ENCODE measurements at regions not wholly inside any gene's neighbourhood (a gene's known extent, or its start where the extent isn't known, plus 50 kb on each side); places are given as distances from the start of the nearest gene placed in this dataset.
A peak's percentile ranks its signal among the peaks of the same experiment; 100 is the strongest.

- ATAC-seq: no peak
Measured at GRCh38 chr6:170132561-170132991, 158.3 kb downstream of the DLL1 start.

GRCh38 chr6:170132011-170132521 is 158.8 kb downstream of the DLL1 start:
- no peak for ATAC-seq

DNA sequence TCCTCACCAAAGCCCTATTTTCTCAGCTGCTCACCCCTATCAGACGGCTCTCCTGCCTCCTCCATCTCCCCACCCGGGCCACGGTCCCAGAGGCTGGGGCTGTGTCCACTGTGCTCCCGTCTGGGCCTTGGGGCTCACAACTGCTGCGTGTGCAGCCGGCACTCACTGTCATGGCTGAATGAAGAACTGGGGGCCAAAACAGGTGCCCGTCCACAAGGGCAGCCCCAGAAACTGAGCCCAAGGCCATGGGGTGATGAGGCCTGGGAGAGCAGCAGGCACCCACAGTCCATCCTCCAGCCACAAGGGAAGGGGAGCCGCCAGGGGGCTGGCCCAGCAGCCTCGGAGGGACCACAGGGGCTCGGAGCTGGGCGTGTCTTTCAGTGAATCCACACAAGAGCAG is 159.5 kb downstream of the DLL1 start:
- ATAC-seq: no peak

DNA sequence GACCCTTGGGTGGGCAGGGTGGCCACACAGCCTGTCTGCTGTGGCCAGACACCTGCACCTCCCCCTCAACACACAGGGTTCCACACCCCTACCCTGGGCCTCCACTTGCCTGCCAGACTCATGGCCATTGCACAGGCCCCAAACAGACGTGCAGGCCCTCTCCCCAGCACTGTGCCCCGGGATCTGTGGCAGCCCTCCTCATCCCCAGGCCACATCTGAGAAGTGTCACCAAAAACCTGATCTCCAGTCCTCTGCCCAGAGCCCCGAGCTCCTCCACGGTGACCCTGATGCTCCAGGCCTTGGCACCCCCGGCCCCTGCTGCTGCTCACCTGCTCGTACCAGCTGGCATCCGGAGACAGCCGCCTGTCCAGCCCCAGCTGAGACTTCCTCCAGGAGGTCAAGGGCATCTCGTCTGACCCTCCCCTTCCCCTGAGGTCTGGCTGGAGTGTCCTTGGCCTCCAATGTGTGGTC is 160.1 kb downstream of the DLL1 start:
- no peak for ATAC-seq

- ATAC-seq: no peak
Measured at GRCh38 chr6:170130201-170130621, 160.7 kb downstream of the DLL1 start.

- peak; percentile 46 for ATAC-seq
Measured at GRCh38 chr6:170129691-170130171, 161.1 kb downstream of the DLL1 start.

- no peak for ATAC-seq
Measured at GRCh38 chr6:170128811-170129681, 161.8 kb downstream of the DLL1 start.

- ATAC-seq: no peak
Measured at GRCh38 chr6:170128346-170128745, 162.5 kb downstream of the DLL1 start.

GRCh38 chr6:170127151-170127550 is 163.7 kb downstream of the DLL1 start:
- no peak for ATAC-seq

- ATAC-seq: no peak
Measured at GRCh38 chr6:170125456-170126300, 165.2 kb downstream of the DLL1 start.

GRCh38 chr6:170124836-170125235 is 166.0 kb downstream of the DLL1 start:
- peak; percentile 61 for ATAC-seq

DNA sequence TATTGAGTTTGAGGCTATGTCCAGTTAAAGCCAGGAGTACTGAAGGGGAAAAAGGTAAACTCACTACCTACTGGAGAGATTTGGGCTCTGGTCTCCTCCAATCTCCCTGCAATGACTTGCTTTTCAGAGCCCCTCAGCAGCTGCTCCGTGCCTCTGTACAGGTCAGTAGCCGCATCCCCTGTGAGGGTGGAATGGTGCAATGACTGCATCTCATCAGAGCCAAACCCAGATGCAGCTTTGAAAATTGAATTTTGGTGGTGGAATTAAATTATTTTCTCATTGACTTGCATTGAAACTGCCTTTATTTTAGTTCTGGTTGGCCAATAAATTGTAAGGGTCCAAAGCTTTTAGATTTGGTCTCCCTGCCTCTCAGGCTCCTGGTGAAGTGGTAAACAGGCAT is 166.7 kb downstream of the DLL1 start:
- no peak for ATAC-seq

DNA sequence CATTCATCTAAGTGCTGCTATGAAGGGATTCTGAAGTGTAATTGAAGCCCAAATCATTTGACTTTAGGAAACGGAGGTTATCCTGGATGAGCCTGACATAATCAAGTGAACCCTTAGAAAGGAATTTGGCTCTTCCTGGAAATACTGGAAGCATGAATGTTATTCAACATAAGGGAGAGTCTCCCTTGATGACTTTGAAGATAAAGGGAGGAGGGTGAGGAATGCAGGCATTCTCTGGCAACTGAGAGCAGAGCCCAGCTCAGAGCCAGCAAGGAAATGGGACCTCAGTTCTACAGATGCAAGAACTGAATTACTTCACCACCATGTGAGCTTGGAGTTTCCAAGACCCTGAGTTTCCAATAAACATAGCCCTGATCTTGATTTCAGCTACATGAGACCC is 168.2 kb downstream of the DLL1 start:
- no peak for ATAC-seq

DNA sequence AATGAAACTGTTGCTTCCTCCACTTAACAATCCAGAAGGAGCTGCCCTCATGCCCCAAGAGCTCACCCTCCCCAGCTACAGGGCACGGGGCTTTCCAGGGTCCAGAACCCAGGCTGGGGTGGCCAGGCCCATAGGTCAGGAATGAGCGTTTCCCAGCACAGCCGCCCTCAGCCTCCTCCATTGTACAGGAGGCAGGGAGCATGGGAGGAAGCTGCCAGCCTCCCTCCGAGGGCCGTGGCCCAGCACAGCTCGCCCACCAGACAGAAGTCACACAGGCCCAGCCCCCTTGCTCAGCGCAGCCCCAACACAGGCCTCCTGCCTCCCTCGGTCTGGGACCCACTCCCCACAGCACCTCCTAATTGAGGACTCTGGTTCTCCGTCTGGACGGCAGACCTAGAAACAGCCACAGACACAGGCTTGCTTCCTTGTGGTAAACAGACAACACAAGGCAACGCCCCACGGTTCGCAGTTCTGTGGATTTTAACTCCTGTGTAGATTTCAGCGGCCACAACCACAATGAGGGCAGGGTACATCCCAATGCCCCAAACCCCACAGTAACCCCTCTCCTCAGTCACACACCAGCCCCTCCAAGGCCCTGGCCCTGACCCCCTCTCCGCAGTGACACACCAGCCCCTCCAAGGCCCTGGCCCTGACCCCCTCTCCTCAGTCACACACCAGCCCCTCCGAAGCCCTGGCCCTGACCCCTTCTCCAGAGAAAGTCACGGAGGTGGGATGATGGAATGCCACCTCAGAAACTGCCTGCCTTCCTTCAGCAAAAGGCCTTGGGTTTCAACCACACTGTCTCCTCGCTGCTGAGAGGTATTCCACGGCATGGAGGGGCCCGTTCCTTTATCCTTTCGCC is 173.5 kb downstream of the DLL1 start:
- no peak for ATAC-seq

GRCh38 chr6:170116636-170117035 is 174.2 kb downstream of the DLL1 start:
- no peak for ATAC-seq

GRCh38 chr6:170114956-170115855 is 175.7 kb downstream of the DLL1 start:
- no peak for ATAC-seq

DNA sequence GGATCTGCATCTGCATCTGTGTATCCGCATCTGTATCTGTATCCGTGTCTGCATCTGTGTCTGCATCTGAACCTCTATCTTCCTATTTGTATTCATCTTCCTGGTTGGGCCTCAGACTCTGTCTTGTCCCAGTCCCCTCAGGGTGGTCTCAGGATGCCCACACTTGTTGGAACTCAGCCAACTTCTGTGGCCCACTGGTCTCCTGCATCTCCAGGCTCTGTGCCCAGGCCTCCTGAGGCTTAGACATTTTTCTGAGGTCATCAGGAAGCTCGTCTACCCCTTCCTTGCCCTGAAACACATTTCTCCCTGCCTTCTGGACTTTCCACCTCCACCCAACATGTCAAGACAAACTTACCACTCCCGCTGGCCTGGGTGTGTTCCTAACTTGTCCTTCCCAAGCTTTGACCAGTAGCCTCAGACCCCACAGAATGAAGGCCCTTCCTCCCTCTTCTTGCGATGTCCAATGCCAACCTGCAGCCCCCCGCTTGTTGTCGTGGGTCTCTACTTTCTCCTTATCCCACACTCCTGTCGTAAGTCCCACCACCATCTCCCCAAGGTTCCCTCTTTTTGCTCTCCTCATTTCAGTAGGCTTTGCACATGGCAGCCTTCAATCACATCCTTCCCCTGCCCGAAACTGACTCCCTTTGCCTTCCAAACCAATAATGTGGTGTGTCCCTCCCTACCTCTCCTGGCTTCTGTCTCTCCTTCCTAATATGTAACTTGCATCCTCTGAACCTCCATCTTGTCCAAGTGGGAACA is 176.5 kb downstream of the DLL1 start:
- no peak for ATAC-seq

DNA sequence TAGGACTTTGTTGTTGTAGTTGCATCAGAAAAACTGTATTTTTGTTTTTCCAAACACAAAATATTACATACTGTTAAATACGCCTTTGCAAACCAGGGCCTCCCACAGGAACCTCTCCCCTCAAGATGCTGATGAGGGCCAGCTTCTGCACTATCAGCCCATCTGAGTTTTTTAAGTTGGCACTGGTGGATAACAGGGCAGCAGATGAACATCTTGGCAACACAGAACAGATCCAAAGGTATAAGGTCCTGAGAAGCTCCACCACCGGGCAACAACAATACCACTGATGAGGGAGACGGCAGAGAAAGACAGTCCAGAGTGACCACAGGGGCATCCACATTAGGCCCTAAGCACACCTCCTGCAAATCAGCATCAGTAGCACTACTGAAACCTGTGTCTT is 177.7 kb downstream of the DLL1 start:
- no peak for ATAC-seq

- no peak for ATAC-seq
Measured at GRCh38 chr6:170112583-170112860, 178.4 kb downstream of the DLL1 start.

- ATAC-seq: no peak
Measured at GRCh38 chr6:170111816-170112582, 178.9 kb downstream of the DLL1 start.

Measured in esophagus mucosa (tissue), 1 donor.